ENCODE measurements at regions not wholly inside any gene's neighbourhood (a gene's known extent, or its start where the extent isn't known, plus 50 kb on each side); places are given as distances from the start of the nearest gene placed in this dataset.

DNA sequence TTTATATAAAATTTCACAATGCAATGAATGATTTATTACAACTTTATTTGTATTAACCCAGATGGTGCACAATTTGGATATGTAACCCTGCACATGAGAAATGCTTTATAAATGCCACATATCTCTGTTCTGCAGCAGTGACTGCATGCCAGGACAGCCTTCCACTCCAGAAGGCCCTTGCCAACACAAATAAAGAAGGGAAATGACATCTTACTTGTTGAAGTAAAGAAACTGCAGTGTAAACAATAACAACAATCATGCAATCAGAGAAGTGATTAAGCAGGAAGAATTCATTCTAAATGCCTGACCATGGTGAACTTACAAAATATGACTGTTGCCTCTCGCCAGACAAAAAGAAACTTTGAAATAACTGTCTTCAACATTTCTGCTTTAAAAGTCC, 129.9 kb upstream of the CHST9 start:
- in situ Hi-C loops (cut with HindIII; ENCODE audit: low pct_unique_long_range_greater_than_20kb, low sequenced_read_pairs), result no loop called here
- no peak for ATAC-seq
- Histone ChIP-seq H3K9me3 (ENCODE audit: control insufficient read depth, insufficient read depth, low read depth, low read length) (no peaks in the 10 kb centered on the region), H3K27me3 (ENCODE audit: control insufficient read depth, insufficient read depth, low read length) (no peaks in the 10 kb centered on the region), H3K4me1 (ENCODE audit: control insufficient read depth, insufficient read depth, low read length) (no peaks in the 10 kb centered on the region), H3K4me3 (ENCODE audit: low read depth in 2 of 2, low read length in 2 of 2) (no peak overlapping the region), H3K36me3 (ENCODE audit: control insufficient read depth, insufficient read depth, low read length) (no peaks in the 10 kb centered on the region), H3K27ac (ENCODE audit: low read length) (no peak overlapping the region)
- TF ChIP-seq, protein P1, sequence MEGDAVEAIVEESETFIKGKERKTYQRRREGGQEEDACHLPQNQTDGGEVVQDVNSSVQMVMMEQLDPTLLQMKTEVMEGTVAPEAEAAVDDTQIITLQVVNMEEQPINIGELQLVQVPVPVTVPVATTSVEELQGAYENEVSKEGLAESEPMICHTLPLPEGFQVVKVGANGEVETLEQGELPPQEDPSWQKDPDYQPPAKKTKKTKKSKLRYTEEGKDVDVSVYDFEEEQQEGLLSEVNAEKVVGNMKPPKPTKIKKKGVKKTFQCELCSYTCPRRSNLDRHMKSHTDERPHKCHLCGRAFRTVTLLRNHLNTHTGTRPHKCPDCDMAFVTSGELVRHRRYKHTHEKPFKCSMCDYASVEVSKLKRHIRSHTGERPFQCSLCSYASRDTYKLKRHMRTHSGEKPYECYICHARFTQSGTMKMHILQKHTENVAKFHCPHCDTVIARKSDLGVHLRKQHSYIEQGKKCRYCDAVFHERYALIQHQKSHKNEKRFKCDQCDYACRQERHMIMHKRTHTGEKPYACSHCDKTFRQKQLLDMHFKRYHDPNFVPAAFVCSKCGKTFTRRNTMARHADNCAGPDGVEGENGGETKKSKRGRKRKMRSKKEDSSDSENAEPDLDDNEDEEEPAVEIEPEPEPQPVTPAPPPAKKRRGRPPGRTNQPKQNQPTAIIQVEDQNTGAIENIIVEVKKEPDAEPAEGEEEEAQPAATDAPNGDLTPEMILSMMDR (IDR thresholded peaks at IDR 0.05), result no peak
- no peak for TF ChIP-seq SIN3A (IDR thresholded peaks at IDR 0.05; ENCODE audit: borderline replicate concordance, insufficient read depth, low read depth, low read length)
- TF ChIP-seq POLR2AphosphoS5 (IDR thresholded peaks at IDR 0.05; ENCODE audit: low read depth, low read length), result no peak
- TF ChIP-seq TCF7L2 (IDR thresholded peaks at IDR 0.05; ENCODE audit: low read depth, low read length), result no peak
- TF ChIP-seq, protein P2, sequence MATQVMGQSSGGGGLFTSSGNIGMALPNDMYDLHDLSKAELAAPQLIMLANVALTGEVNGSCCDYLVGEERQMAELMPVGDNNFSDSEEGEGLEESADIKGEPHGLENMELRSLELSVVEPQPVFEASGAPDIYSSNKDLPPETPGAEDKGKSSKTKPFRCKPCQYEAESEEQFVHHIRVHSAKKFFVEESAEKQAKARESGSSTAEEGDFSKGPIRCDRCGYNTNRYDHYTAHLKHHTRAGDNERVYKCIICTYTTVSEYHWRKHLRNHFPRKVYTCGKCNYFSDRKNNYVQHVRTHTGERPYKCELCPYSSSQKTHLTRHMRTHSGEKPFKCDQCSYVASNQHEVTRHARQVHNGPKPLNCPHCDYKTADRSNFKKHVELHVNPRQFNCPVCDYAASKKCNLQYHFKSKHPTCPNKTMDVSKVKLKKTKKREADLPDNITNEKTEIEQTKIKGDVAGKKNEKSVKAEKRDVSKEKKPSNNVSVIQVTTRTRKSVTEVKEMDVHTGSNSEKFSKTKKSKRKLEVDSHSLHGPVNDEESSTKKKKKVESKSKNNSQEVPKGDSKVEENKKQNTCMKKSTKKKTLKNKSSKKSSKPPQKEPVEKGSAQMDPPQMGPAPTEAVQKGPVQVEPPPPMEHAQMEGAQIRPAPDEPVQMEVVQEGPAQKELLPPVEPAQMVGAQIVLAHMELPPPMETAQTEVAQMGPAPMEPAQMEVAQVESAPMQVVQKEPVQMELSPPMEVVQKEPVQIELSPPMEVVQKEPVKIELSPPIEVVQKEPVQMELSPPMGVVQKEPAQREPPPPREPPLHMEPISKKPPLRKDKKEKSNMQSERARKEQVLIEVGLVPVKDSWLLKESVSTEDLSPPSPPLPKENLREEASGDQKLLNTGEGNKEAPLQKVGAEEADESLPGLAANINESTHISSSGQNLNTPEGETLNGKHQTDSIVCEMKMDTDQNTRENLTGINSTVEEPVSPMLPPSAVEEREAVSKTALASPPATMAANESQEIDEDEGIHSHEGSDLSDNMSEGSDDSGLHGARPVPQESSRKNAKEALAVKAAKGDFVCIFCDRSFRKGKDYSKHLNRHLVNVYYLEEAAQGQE (IDR thresholded peaks at IDR 0.05; ENCODE audit: insufficient read depth in 1 of 2, low read depth in 2 of 2, low read length in 1 of 2), result no peak
- CTCF ChIA-PET, result no interaction called here
- DNase-seq (ENCODE audit: low read depth, low spot score), result no peak
- POLR2A ChIA-PET, result no interaction called here
- intact Hi-C loops (cut with micrococcal nuclease; ENCODE audit: unreplicated experiment), result no loop called here
- BruUV-seq (replicated peaks), result no TSS peak

- BruUV-seq (replicated peaks), result no TSS peak
- no peak overlapping the region for H3K27ac ChIP-seq (ENCODE audit: low read length)
Observed at GRCh38 chr18:27313678-27314077, 128.6 kb upstream of the CHST9 start.

More at GRCh38 chr18:27313678-27314077, 128.6 kb upstream of the CHST9 start:
- TF ChIP-seq, protein P2 (IDR thresholded peaks at IDR 0.05; ENCODE audit: insufficient read depth in 1 of 2, low read depth in 2 of 2, low read length in 1 of 2), result no peak
- TF ChIP-seq, protein P1 (IDR thresholded peaks at IDR 0.05), result no peak
- no peak for TF ChIP-seq SIN3A (IDR thresholded peaks at IDR 0.05; ENCODE audit: borderline replicate concordance, insufficient read depth, low read depth, low read length)
- POLR2A ChIA-PET, result no interaction called here
- H3K27me3 ChIP-seq (ENCODE audit: control insufficient read depth, insufficient read depth, low read length), result no peaks in the 10 kb centered on the region
- H3K4me1 ChIP-seq (ENCODE audit: control insufficient read depth, insufficient read depth, low read length), result no peaks in the 10 kb centered on the region
- CTCF ChIA-PET, result no interaction called here
- intact Hi-C loops (cut with micrococcal nuclease; ENCODE audit: unreplicated experiment) (no loop called here), in situ Hi-C loops (cut with HindIII; ENCODE audit: low pct_unique_long_range_greater_than_20kb, low sequenced_read_pairs) (no loop called here)
- no peak overlapping the region for H3K4me3 ChIP-seq (ENCODE audit: low read depth in 2 of 2, low read length in 2 of 2)
- ATAC-seq, result no peak
- no peaks in the 10 kb centered on the region for H3K9me3 ChIP-seq (ENCODE audit: control insufficient read depth, insufficient read depth, low read depth, low read length)
- H3K36me3 ChIP-seq (ENCODE audit: control insufficient read depth, insufficient read depth, low read length), result no peaks in the 10 kb centered on the region
- DNase-seq (ENCODE audit: low read depth, low spot score), result no peak

Measured in Panc1 (cell line).